OCI-LY1 (cell line): ENCODE measurements at regions not wholly inside any gene's neighbourhood (a gene's known extent, or its start where the extent isn't known, plus 50 kb on each side); places are given as distances from the start of the nearest gene placed in this dataset.

Experiments
- CTCF ChIP-seq: fragments of 200-600 bp; sonication (generic), shearing (Covaris generic); IDR thresholded peaks from 2 replicates; pipeline ENCODE4 v1.5.1; 2017; ENCODE audit warnings: mild to moderate bottlenecking, antibody characterized with exemption, low read length, moderate library complexity, mixed read lengths
- EZH2 ChIP-seq: fragments of 200-600 bp; sonication (generic), shearing (Covaris generic); IDR thresholded peaks from 2 replicates; pipeline ENCODE4 v1.8.0; 2017; ENCODE audit warnings: borderline replicate concordance, mixed run types, mild to moderate bottlenecking, antibody characterized with exemption, low read length, moderate library complexity, mixed read lengths

- TF ChIP-seq CTCF, result no peak
- no peak for TF ChIP-seq EZH2
Measured at GRCh38 chr5:52419357-52419756, 368.4 kb upstream of the ITGA1 start.
